ENCODE measurements at regions not wholly inside any gene's neighbourhood (a gene's known extent, or its start where the extent isn't known, plus 50 kb on each side); places are given as distances from the start of the nearest gene placed in this dataset.

GRCh38 chr17:63378411-63379375 is 67.4 kb downstream of the CYB561 start:
- Mint-ChIP-seq H3K27me3 (ENCODE audit: low read depth) (no peaks in the 10 kb centered on the region), H3K36me3 (ENCODE audit: low read depth) (peaks cover 7% of the 10 kb centered on the region), H3K4me3 (no peak overlapping the region), H3K9me3 (peaks cover 3% of the 10 kb centered on the region), H3K27ac (no peak overlapping the region), H3K4me1 (ENCODE audit: low read depth) (no peaks in the 10 kb centered on the region)
- CTCF ChIA-PET, result interaction anchor here (1.3 kb wide), 1 partner anchor 27 kb away, joined by 3 read pairs; no protein-coding TSS in a partner anchor
- no peak for DNase-seq
- intact Hi-C loops (cut with micrococcal nuclease), result no loop called here

GRCh38 chr17:63379636-63380035 is 66.5 kb downstream of the CYB561 start:
- no peaks in the 10 kb centered on the region for H3K4me1 Mint-ChIP-seq (ENCODE audit: low read depth)
- no peak overlapping the region for H3K4me3 Mint-ChIP-seq
- intact Hi-C loops (cut with micrococcal nuclease), result no loop called here
- CTCF ChIA-PET, result interaction anchor here (1.3 kb wide), 1 partner anchor 26 kb away, joined by 3 read pairs; no protein-coding TSS in a partner anchor
- H3K27ac Mint-ChIP-seq, result no peak overlapping the region
- peaks cover 7% of the 10 kb centered on the region for H3K36me3 Mint-ChIP-seq (ENCODE audit: low read depth)
- no peaks in the 10 kb centered on the region for H3K27me3 Mint-ChIP-seq (ENCODE audit: low read depth)
- peaks cover 3% of the 10 kb centered on the region for H3K9me3 Mint-ChIP-seq
- DNase-seq, result no peak

- no peaks in the 10 kb centered on the region for H3K4me1 Mint-ChIP-seq (ENCODE audit: low read depth)
- DNase-seq, result no peak
- no peak overlapping the region for H3K27ac Mint-ChIP-seq
- no peak overlapping the region for H3K4me3 Mint-ChIP-seq
- H3K27me3 Mint-ChIP-seq (ENCODE audit: low read depth), result no peaks in the 10 kb centered on the region
- H3K9me3 Mint-ChIP-seq, result peaks cover 3% of the 10 kb centered on the region
- peaks cover 7% of the 10 kb centered on the region for H3K36me3 Mint-ChIP-seq (ENCODE audit: low read depth)
- intact Hi-C loops (cut with micrococcal nuclease), result no loop called here
- CTCF ChIA-PET, result interaction anchor here (0.6 to 0.9 kb wide), 6 partner anchors 8 to 1118 kb away, joined by 3 to 7 read pairs (median 4); no protein-coding TSS in a partner anchor
These were observed 64.9 kb downstream of the CYB561 start for GRCh38 chr17:63381101-63381729.

- CTCF ChIA-PET, result interaction anchor here (0.6 to 0.8 kb wide), 3 partner anchors 25 to 423 kb away, joined by 3 to 4 read pairs (median 3); no protein-coding TSS in a partner anchor
- intact Hi-C loops (cut with micrococcal nuclease), result no loop called here
- H3K4me1 Mint-ChIP-seq (ENCODE audit: low read depth), result no peaks in the 10 kb centered on the region
- H3K36me3 Mint-ChIP-seq (ENCODE audit: low read depth), result peaks cover 7% of the 10 kb centered on the region
- no peak overlapping the region for H3K4me3 Mint-ChIP-seq
- no peaks in the 10 kb centered on the region for H3K27me3 Mint-ChIP-seq (ENCODE audit: low read depth)
- DNase-seq, result no peak
- H3K9me3 Mint-ChIP-seq, result peaks cover 3% of the 10 kb centered on the region
- no peak overlapping the region for H3K27ac Mint-ChIP-seq
These were observed 64.0 kb downstream of the CYB561 start for GRCh38 chr17:63382136-63382535.

All from activated naive CD4-positive, alpha-beta T cell treated with anti-CD3 and anti-CD28 coated beads for 36 hours (primary cell).